ENCODE measurements at regions not wholly inside any gene's neighbourhood (a gene's known extent, or its start where the extent isn't known, plus 50 kb on each side); places are given as distances from the start of the nearest gene placed in this dataset.

DNA sequence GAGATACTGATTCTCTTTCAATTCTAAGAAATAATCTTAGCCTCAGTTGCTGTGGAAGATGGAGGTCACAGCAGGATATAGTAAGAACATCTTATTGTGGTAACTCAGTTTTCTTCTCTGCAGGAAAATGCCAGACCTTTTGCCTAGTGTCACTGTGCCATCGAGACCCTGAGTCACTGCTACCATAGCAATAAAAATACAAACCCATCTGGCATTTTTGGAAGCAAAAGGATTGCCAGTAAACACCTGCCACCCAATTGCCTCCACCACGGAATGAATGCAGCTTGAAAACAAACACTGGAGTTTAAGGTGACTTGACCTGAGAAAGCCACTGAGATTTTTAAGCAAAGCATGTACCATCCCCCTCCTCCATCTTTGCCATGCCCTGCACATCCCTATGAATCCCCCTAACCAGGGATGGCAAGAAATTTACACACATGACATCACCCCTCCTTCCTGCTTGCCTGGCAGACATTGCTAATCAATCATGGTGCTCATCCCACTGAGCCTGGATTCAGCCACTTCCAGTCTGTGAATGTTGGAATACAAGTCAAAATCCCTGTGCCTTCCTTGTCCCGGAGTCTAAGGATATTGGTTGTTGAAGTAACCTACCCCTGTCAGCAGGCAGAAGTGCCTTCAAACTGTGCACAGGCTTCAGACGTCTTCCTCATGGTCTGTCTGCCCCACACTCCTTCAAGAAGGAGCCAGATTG is 59.6 kb upstream of the MAMLD1 start:
- TF ChIP-seq YY1 (IDR thresholded peaks at IDR 0.05; ENCODE audit: low read depth) (no peak), TEAD4 (IDR thresholded peaks at IDR 0.05) (no peak)

Data from Ishikawa (cell line).